T-helper 17 cell (primary cell): ENCODE measurements at regions not wholly inside any gene's neighbourhood (a gene's known extent, or its start where the extent isn't known, plus 50 kb on each side); places are given as distances from the start of the nearest gene placed in this dataset.

ENCODE experiments used
- ATAC-seq: fragments of 150-1000 bp; cut with Tn5 transposase; 2 replicates; pipeline ENCODE4 v1.10.0; 2021; ENCODE audit warnings: mild to moderate bottlenecking, moderate library complexity
- DNase-seq, 3 donors: peaks; one replicate each; pipeline versions ENCODE4 v3.0.0 to v3.0.0-alpha.2; 2020 to 2021
- H3K9me3 ChIP-seq: one replicate; pipeline ENCODE4 v1.7.0; 2013; ENCODE audit warnings: low read length, mild to moderate bottlenecking; ENCODE audit not compliant: control insufficient read depth, poor library complexity, severe bottlenecking
- H3K27ac Mint-ChIP-seq: one replicate; pipeline ENCODE4 v1.8.0; 2022; ENCODE audit warnings: mild to moderate bottlenecking, moderate library complexity, mixed read lengths
- H3K27me3 Mint-ChIP-seq: one replicate; pipeline ENCODE4 v1.8.0; 2022; ENCODE audit warnings: mixed read lengths
- H3K36me3 Mint-ChIP-seq: one replicate; pipeline ENCODE4 v1.8.0; 2022; ENCODE audit warnings: low read depth, mixed read lengths
- H3K4me1 Mint-ChIP-seq: one replicate; pipeline ENCODE4 v1.8.0; 2022; ENCODE audit warnings: mild to moderate bottlenecking, mixed read lengths
- H3K4me3 Mint-ChIP-seq: one replicate; pipeline ENCODE4 v1.8.0; 2022; ENCODE audit warnings: mild to moderate bottlenecking, moderate library complexity, mixed read lengths

DNA sequence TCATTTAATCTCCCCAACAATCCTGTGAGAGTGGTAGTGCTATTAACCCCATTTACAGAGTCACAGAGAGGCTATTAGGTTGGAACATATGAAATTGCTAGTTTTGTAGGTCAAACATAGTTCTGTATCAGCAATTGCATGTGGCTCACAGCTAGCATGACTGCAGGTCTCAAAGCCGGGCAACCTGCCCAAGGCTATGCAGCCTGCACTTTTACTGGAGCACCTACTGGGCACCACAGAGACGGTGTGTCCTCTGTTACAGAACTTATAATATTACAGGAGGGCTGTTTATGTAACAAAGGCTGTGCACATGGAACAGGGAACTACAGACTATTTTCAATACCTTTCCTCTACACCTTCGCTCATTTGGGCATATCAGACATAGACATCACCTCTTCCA, 355.8 kb downstream of the RPS24 start:
- Mint-ChIP-seq H3K27ac (no peak overlapping the region), H3K36me3 (no peaks in the 10 kb centered on the region), H3K4me3 (no peak overlapping the region), H3K4me1 (peaks cover 2% of the 10 kb centered on the region), H3K27me3 (peaks cover 43% of the 10 kb centered on the region)
- H3K9me3 ChIP-seq, result no peaks in the 10 kb centered on the region
- ATAC-seq (no peak), DNase-seq (no peak)

DNA sequence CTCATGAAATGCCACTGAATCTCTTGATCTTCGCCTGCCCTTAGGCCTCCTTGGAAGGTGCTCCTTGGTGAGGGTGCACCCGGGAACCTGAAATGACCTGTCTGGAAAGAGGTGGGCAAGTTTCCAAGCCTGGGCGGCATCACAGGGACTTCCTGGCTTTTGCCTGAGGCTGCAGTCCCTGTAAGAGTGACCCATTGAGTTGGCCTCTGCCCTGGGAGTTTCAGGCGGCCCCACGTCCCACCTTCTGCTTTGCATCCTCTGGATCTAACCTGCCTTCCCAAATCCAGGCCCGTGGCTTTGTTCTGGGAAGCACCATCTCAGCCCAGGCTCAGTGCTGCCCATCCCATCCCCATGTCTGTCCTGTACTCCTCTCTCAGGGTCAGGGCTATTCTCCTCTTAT, 356.4 kb downstream of the RPS24 start:
- no peaks in the 10 kb centered on the region for H3K36me3 Mint-ChIP-seq
- H3K9me3 ChIP-seq, result no peaks in the 10 kb centered on the region
- peaks cover 2% of the 10 kb centered on the region for H3K4me1 Mint-ChIP-seq
- H3K4me3 Mint-ChIP-seq, result no peak overlapping the region
- H3K27ac Mint-ChIP-seq, result no peak overlapping the region
- DNase-seq (no peak), ATAC-seq (no peak)
- peaks cover 36% of the 10 kb centered on the region for H3K27me3 Mint-ChIP-seq

DNA sequence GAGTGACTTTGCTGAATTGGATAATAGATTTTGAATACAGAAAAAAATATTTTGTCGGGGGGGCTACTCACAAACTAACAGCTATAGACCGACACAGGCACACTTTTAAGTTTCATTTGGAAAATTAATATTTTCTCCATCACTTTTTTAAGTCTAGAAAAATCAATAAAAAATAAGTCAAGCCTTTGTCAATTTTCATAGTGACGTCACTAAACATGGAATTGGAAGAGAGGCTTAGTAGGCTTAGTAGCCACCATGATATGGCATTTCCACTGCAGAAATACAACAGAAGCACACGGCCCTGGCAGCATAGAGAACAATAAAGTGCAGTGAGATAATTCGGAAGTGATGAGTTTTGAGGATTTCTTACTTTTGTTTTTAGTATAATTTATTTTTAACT, 357.2 kb downstream of the RPS24 start:
- no peaks in the 10 kb centered on the region for H3K9me3 ChIP-seq
- DNase-seq (no peak), ATAC-seq (no peak)
- H3K27ac Mint-ChIP-seq, result no peak overlapping the region
- H3K4me1 Mint-ChIP-seq, result peaks cover 2% of the 10 kb centered on the region
- H3K36me3 Mint-ChIP-seq, result no peaks in the 10 kb centered on the region
- H3K27me3 Mint-ChIP-seq, result peaks cover 29% of the 10 kb centered on the region
- no peak overlapping the region for H3K4me3 Mint-ChIP-seq

DNA sequence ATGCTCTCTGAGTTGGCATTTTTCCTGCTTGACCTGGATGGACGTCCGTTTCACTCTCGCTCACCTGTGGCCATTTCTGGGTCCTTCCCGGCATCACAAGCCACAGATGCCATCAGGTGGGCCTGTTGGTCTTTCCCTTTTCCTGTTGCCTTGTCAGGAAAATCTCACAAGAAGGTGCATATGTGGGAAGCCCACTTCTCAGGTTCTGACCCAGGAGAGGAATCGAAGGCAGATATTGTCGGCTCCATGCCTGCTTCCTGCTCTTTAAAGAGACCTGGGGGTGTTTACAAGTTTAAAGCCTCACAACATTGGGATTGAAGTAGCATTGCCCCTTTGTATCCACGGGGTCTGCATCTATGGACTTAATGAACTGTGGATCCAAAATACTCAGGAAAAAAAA, 357.9 kb downstream of the RPS24 start:
- ATAC-seq (no peak), DNase-seq (no peak)
- H3K27me3 Mint-ChIP-seq, result peaks cover 21% of the 10 kb centered on the region
- no peak overlapping the region for H3K27ac Mint-ChIP-seq
- H3K4me1 Mint-ChIP-seq, result peaks cover 2% of the 10 kb centered on the region
- no peaks in the 10 kb centered on the region for H3K9me3 ChIP-seq
- H3K36me3 Mint-ChIP-seq, result no peaks in the 10 kb centered on the region
- no peak overlapping the region for H3K4me3 Mint-ChIP-seq

DNA sequence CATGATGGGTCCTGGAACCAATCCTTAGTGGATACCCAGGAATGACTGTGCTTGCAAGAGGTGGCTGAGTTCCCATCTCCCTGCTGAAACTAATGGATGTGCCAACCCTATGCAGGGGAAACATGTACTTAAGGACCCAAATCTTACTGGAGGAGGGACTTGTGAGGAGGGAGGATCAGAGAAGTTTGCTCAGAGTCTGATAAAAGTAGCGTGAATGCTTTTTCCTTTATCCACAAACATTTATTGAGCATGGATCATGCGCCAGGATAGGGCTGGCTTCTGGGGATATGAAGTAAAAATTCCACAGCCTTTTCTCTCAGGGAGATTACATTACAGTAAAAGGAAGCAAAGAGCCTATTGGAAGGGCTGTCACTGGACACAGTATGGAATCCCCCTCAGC, 358.5 kb downstream of the RPS24 start:
- no peak for ATAC-seq
- H3K4me1 Mint-ChIP-seq, result peaks cover 2% of the 10 kb centered on the region
- no peak for DNase-seq

DNA sequence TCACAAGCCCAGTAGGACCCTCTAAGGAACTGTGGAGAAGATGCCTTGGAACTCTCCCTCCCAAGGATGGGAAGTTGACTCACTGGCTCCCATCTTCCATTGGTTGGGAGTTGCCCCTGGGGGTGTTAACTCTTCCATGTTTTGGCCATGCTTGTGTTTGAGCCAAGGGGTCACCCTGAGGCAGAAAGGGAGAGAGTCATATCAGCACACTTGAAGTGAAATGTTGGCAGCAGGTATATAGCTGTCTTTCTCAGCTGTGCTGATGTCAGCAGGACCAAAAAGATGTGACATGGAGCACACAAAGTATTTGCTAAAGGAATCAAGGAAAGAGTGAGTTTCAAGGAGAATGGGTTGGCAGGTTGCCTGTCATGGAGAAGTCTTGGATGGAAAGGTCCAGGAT, 359.4 kb downstream of the RPS24 start:
- Mint-ChIP-seq H3K4me3 (no peak overlapping the region), H3K36me3 (no peaks in the 10 kb centered on the region), H3K27ac (no peak overlapping the region), H3K27me3 (peaks cover 11% of the 10 kb centered on the region), H3K4me1 (no peaks in the 10 kb centered on the region)
- no peak for ATAC-seq
- DNase-seq, result no peak
- no peaks in the 10 kb centered on the region for H3K9me3 ChIP-seq

More for the DNA sequence above, 358.5 kb downstream of the RPS24 start:
- no peaks in the 10 kb centered on the region for H3K36me3 Mint-ChIP-seq
- H3K27ac Mint-ChIP-seq, result no peak overlapping the region
- peaks cover 16% of the 10 kb centered on the region for H3K27me3 Mint-ChIP-seq
- H3K4me3 Mint-ChIP-seq, result no peak overlapping the region
- H3K9me3 ChIP-seq, result no peaks in the 10 kb centered on the region

DNA sequence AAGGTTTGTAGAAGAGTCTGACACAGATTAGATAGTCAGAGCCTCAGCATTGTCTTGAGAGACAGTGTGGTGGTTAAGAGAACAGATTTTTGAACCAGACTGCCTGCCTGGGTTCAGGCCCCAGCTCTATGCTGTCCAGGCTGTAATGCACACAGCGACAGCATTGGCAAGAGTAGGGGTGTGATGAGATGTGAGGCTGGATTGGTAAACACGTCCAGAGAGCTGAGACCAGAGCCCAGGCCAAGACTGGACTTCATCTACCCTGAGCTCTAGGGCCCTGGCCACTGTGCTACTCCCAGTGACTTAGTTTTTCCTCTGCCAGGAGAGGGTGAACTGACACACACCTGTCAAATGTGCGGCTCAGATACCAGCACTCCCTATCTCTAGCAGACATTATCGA, 360.4 kb downstream of the RPS24 start:
- no peak for DNase-seq
- H3K27me3 Mint-ChIP-seq, result peaks cover 11% of the 10 kb centered on the region
- no peaks in the 10 kb centered on the region for H3K36me3 Mint-ChIP-seq
- no peaks in the 10 kb centered on the region for H3K9me3 ChIP-seq
- H3K27ac Mint-ChIP-seq, result no peak overlapping the region
- H3K4me1 Mint-ChIP-seq, result no peaks in the 10 kb centered on the region
- ATAC-seq, result no peak
- H3K4me3 Mint-ChIP-seq, result no peak overlapping the region

DNA sequence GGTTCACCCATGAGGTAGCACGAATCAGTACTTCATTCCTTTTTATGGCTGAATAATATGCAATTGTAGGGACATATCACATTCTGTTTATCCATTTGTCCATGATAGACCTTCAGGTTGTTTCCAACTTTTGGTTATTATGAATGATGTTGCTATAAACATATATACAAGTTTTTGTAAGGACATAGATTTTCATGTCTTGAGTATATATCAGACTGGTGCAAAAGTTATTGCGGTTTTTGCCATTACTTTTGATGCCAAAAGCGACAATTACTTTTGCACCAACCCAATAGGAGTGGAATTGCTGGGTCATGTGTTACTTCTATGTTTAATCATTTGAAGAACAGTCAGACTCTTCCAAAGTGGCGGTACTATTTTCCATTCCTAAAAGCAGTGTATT, 361.5 kb downstream of the RPS24 start:
- DNase-seq (no peak), ATAC-seq (no peak)
- H3K27me3 Mint-ChIP-seq, result peaks cover 5% of the 10 kb centered on the region
- no peak overlapping the region for H3K4me3 Mint-ChIP-seq
- H3K9me3 ChIP-seq, result no peaks in the 10 kb centered on the region
- no peak overlapping the region for H3K27ac Mint-ChIP-seq
- H3K4me1 Mint-ChIP-seq, result no peaks in the 10 kb centered on the region
- H3K36me3 Mint-ChIP-seq, result no peaks in the 10 kb centered on the region

DNA sequence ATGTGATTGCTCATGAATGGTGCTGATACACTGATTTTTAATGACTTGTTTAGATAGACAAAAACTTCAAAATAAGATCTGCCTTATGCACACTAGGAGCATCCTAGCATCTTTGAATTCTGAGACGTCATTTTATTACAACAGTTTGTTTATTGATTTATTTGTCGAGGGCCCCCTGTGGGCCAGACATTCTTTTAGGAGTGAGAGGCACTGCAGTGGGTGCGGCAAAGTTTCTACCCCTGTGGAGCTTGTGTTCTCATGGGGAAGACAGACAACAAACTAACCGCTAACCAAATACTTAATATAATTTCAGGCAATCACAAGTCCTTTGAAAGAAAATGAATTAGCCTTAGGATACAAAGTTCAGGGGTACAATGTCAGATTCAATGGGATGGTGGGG, 363.1 kb downstream of the RPS24 start:
- no peak overlapping the region for H3K27ac Mint-ChIP-seq
- no peaks in the 10 kb centered on the region for H3K4me1 Mint-ChIP-seq
- DNase-seq (no peak), ATAC-seq (no peak)
- H3K27me3 Mint-ChIP-seq, result no peaks in the 10 kb centered on the region
- no peaks in the 10 kb centered on the region for H3K36me3 Mint-ChIP-seq
- no peaks in the 10 kb centered on the region for H3K9me3 ChIP-seq
- H3K4me3 Mint-ChIP-seq, result no peak overlapping the region

DNA sequence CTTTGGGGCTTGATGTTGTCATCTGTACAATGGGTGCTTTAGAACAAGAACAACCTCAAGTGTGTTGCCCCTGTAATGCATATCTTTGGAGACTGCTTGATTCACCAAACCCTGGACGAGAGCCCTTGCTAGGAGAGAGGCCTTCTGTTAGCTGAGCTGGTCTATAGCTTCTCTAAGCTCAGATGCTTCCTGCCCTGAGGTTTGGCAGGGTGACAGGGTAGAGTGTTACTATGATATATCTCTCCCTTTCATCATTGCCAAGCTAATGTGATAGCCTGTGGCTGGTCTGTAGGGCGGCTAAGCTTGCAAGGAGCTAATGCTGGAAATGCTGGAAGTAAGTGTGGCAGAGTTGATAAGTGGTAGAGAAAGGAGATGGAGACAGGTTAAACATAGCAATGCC, 364.1 kb downstream of the RPS24 start:
- no peak overlapping the region for H3K4me3 Mint-ChIP-seq
- H3K27me3 Mint-ChIP-seq, result no peaks in the 10 kb centered on the region
- no peaks in the 10 kb centered on the region for H3K4me1 Mint-ChIP-seq
- H3K27ac Mint-ChIP-seq, result no peak overlapping the region
- no peaks in the 10 kb centered on the region for H3K36me3 Mint-ChIP-seq
- ATAC-seq (no peak), DNase-seq (no peak)
- no peaks in the 10 kb centered on the region for H3K9me3 ChIP-seq

DNA sequence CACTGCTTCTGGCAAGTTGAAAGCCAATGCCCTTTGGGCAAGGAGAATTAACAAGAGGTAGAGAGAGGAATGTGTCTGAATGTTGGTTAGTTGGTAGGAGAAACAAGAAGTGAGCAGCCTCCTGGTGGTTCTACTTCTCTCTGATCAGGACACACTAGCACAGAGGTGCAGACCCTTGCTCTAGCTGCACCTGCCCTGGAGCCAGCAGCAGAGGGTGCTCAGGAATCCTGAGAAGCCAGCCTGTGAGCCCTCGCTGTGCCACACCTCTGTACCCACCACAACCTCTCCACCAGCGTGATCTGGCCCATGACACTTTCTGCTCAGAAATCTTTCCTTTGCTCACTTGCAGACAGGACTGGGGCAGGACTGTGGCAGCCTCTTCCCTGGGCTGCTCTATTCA, 364.7 kb downstream of the RPS24 start:
- ATAC-seq (no peak), DNase-seq (no peak)
- Mint-ChIP-seq H3K27me3 (peaks cover under 1% of the 10 kb centered on the region), H3K4me3 (no peak overlapping the region), H3K27ac (no peak overlapping the region), H3K4me1 (no peaks in the 10 kb centered on the region), H3K36me3 (peaks cover under 1% of the 10 kb centered on the region)
- H3K9me3 ChIP-seq, result no peaks in the 10 kb centered on the region

DNA sequence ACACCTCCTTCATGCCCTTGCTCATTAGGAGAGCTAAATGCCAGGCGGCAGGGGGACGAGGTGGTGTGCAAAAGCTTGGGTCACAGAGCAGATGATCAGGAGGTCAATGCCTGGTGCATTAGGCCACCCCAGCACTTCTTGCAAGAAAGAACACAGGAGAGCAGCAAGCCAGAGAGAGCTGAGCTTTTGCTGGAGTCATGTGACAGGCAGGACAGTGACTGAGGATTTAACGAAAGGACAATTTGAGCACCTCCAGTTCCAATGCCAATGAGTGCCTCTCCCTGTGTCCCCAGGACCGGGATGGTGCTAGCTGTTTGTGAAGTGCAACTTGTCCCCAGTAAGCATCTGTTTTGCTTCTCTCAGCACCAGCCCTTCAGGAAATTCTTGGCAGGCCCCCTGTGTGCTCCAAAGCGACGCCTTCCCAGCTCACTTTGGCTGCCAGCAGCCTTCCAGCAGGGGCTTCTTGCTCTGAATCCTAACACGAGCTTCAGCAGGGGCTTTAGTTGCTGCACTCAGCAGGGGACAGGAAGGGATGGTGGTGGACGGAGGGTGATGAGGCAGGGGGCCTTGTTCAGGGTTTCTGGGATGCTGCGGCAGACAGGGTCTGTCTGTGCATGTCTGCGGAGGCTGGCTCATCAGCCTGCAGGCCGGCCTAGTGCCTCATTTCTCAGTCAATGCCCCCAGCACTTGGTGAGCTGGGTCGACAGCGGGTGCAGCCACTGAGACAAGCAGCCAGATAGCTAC, 368.1 kb downstream of the RPS24 start:
- DNase-seq (no peak), ATAC-seq (no peak)
- Mint-ChIP-seq H3K27ac (no peak overlapping the region), H3K4me1 (peaks cover 5% of the 10 kb centered on the region), H3K4me3 (no peak overlapping the region), H3K27me3 (peaks cover 21% of the 10 kb centered on the region), H3K36me3 (peaks cover 2% of the 10 kb centered on the region)
- no peaks in the 10 kb centered on the region for H3K9me3 ChIP-seq

DNA sequence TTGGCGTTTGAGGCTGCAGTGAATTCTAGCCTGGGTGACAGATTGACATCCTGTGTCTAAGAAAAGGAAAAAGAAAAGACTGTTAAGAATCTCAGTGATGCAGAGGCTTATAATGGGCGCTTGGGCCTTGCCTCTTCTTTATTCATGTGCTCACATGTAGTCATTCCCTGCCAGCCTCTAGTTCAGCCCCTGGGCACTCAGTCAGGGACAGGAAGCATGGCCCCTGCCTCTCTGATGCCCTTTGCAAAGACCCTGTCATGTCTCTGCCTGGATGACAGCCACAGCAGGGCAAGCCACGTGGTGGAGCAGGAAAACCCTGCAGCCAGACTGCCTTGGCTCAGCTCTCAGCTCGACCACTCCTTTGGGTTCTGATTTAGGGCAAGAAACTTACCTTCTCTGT, 368.9 kb downstream of the RPS24 start:
- DNase-seq (no peak), ATAC-seq (no peak)
- Mint-ChIP-seq H3K36me3 (peaks cover 2% of the 10 kb centered on the region), H3K27ac (no peak overlapping the region), H3K4me1 (peaks cover 8% of the 10 kb centered on the region), H3K27me3 (peaks cover 25% of the 10 kb centered on the region), H3K4me3 (no peak overlapping the region)
- no peaks in the 10 kb centered on the region for H3K9me3 ChIP-seq

DNA sequence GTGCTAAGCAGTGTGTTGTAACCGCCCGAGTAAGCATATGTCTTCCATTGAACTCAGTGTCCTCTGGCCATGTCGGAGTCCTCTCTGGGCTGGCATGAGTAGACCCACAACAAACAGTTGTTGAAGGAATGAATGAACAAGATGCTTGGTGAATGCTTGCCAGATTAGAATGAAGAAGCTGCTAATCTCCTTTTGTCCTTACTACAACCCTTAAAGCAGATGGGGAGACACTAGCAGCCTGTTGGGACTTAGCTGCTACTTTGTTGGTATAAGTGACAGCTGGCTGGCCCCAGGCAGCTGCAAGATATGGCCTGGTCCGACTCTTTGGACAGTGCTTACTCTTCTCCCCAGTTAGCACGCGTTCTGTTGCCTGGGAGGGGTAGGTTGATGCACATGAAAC, 370.1 kb downstream of the RPS24 start:
- H3K4me3 Mint-ChIP-seq, result no peak overlapping the region
- peaks cover 25% of the 10 kb centered on the region for H3K27me3 Mint-ChIP-seq
- H3K36me3 Mint-ChIP-seq, result peaks cover 2% of the 10 kb centered on the region
- no peak overlapping the region for H3K27ac Mint-ChIP-seq
- peaks cover 8% of the 10 kb centered on the region for H3K4me1 Mint-ChIP-seq
- ATAC-seq, result no peak
- DNase-seq, result no peak
- no peaks in the 10 kb centered on the region for H3K9me3 ChIP-seq
